HG03575 (cell line): ENCODE measurements at regions not wholly inside any gene's neighbourhood (a gene's known extent, or its start where the extent isn't known, plus 50 kb on each side); places are given as distances from the start of the nearest gene placed in this dataset.

Experiments used
- ATAC-seq: cut with Tn5 transposase; IDR thresholded peaks from one replicate; pipeline ENCODE4 v1.9.1; 2021; ENCODE audit not compliant: unreplicated experiment, insufficient number of reproducible peaks, low FRiP score; ENCODE audit errors: extremely low read depth

GRCh38 chr6:103236923-103237322, 1622.8 kb downstream of the HACE1 start:
- ATAC-seq: no peak

- no peak for ATAC-seq
These were observed 1628.5 kb downstream of the HACE1 start for GRCh38 chr6:103231181-103231580.

GRCh38 chr6:103215847-103216246, 1643.9 kb downstream of the HACE1 start:
- ATAC-seq: no peak

- ATAC-seq: no peak
These were observed 1649.0 kb downstream of the HACE1 start for GRCh38 chr6:103210686-103211085.

- no peak for ATAC-seq
These were observed 1661.3 kb downstream of the HACE1 start for GRCh38 chr6:103198386-103198785.

- ATAC-seq: no peak
These were observed 1666.3 kb downstream of the HACE1 start for GRCh38 chr6:103193413-103193812.

- no peak for ATAC-seq
These were observed 1668.2 kb downstream of the HACE1 start for GRCh38 chr6:103191391-103192093.

- ATAC-seq: no peak
These were observed 1674.9 kb downstream of the HACE1 start for GRCh38 chr6:103184776-103185175.

- ATAC-seq: no peak
These were observed 1675.8 kb downstream of the HACE1 start for GRCh38 chr6:103183831-103184411.

- no peak for ATAC-seq
These were observed 1681.5 kb downstream of the HACE1 start for GRCh38 chr6:103178193-103178592.

GRCh38 chr6:103177791-103178190, 1681.9 kb downstream of the HACE1 start:
- ATAC-seq: no peak

- no peak for ATAC-seq
These were observed 1684.7 kb downstream of the HACE1 start for GRCh38 chr6:103175056-103175455.

- no peak for ATAC-seq
These were observed 1692.2 kb downstream of the HACE1 start for GRCh38 chr6:103167345-103168071.

- no peak for ATAC-seq
These were observed 1704.7 kb downstream of the HACE1 start for GRCh38 chr6:103154779-103155572.

GRCh38 chr6:103153016-103153415, 1706.7 kb downstream of the HACE1 start:
- ATAC-seq: no peak

- ATAC-seq: no peak
These were observed 1716.8 kb downstream of the HACE1 start for GRCh38 chr6:103142902-103143301.

GRCh38 chr6:103140308-103141027, 1719.3 kb downstream of the HACE1 start:
- ATAC-seq: no peak

GRCh38 chr6:103139377-103139776, 1720.3 kb downstream of the HACE1 start:
- ATAC-seq: no peak

GRCh38 chr6:103124471-103124870, 1731.0 kb downstream of the GRIK2 start:
- ATAC-seq: no peak
